GDM1 (cell line): ENCODE measurements at regions not wholly inside any gene's neighbourhood (a gene's known extent, or its start where the extent isn't known, plus 50 kb on each side); places are given as distances from the start of the nearest gene placed in this dataset.
"Not testable (repeated sequence)": the region's sequence is repeated elsewhere in the genome, so short reads cannot be mapped to it uniquely, and the experiment has no call there.

Experiments used
- DNase-seq: peaks from one replicate; lab custom pipeline; 2025; lab: John Stamatoyannopoulos, UW

DNA sequence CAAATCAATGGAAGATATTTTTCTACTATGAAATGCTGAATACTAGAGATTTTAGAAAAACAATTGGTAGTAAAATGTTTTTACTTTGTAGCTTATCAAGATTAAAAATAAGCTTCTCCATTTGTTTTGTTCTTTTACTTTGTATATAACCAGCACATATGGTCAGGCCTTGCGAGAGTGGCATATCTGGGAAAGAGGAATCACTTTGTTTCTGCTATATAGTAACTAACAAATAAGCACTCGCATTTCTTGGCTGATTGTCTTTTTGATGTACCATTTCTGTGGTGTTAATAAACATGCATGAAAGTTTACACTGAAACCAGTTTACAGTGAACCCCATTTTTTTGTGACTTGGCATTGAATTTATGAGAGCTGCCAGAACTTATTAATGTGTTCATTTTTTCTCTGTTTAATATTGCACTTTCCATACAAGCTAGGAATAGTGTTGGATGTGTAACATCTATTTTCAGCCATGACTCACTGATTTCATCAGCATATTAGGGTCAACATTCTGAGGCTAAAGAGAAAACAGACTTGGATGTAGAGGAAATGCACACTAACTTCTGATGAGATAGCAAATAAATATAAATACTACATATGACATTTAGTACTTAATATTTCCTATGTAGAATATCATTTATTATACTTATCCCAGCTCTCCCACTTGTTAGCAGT is 635.5 kb downstream of the KCNH5 start:
- DNase-seq = no peak

- DNase-seq = no peak
Observed at GRCh38 chr14:62420847-62421246, 624.4 kb downstream of the KCNH5 start.

GRCh38 chr14:62428429-62429203 is 616.6 kb downstream of the KCNH5 start:
- no peak for DNase-seq

DNA sequence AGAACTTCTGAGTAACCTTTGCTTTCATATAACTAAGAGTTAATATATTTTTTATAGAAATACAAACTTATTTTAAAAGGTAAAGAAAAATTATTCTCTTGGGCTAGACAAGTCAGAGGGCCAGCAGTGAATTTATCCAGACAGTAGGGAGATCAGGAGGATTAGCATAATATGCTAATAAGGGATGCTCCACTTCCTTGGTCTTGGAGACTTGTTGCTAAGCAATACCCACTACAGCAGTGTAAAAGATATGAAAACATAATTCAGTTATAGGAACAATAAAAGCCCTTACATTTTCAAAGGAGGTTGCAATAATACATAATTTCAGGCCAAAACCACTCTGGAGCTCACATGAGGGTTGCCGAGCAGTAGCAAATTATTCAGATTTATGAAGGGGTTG is 615.6 kb downstream of the KCNH5 start:
- DNase-seq = no peak

GRCh38 chr14:62431496-62431895 is 613.8 kb downstream of the KCNH5 start:
- no peak for DNase-seq

DNA sequence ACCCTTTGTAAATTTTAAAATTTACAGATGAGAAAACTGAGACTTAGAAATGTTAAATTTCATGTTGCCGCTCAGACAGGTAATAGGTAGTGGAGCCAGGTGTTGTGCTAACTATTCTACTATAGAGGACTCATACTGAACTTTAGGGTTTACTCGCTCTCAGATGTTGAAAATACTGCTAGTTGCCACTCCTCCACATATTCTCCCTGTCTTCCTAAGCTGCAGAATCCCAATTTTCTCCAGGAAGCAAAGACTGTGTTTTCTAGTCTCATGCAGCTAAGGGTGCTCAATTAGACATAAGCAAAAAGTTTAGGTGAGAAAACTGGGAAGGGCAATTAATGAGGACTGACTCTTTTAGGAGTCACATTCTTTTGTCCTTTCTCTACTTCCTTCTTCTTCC is 612.3 kb downstream of the KCNH5 start:
- no peak for DNase-seq

- DNase-seq = no peak
Observed at GRCh38 chr14:62436261-62436660, 609.0 kb downstream of the KCNH5 start.

DNA sequence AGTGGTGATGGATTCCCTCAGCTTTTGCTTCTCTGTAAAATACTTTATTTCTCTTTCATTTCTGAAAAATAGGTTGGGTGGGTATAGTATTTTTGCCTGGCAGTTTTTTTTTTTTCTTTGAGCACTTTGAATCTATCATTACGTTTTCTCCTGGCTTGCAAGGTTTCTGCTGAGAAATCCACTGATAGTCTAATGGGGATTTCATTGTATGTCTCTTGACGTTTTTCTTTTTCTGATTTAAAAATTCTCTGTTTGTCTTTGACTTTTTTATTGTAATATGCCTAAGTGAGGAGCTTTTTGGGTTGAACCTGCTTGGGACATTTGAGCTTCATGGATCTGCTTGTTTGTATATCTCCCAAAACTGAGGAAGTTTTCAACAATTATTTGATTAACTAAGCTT is 606.0 kb downstream of the KCNH5 start:
- DNase-seq = no peak

DNA sequence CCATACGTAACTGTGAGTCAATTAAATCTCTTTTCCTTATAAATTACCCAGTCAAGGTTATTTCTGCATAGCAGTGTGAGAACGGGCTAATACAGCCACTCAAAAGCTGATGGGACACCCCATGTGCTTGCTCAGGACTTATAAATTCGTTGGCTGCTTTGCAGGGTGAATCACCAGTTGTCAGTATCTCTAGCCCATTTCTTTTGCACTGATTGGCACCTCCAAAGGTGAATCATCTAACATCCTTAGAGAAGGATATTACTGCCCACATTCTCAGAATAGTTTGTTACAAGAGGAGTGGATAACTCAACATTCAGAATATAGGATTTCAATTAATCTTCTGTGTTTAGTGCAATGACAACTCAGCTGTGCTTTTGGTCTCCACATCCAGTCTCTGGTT is 601.5 kb downstream of the KCNH5 start:
- no peak for DNase-seq

GRCh38 chr14:62445570-62445969 is 599.7 kb downstream of the KCNH5 start:
- DNase-seq = no peak

- DNase-seq = no peak
Observed at GRCh38 chr14:62451221-62451620, 594.0 kb downstream of the KCNH5 start.

DNA sequence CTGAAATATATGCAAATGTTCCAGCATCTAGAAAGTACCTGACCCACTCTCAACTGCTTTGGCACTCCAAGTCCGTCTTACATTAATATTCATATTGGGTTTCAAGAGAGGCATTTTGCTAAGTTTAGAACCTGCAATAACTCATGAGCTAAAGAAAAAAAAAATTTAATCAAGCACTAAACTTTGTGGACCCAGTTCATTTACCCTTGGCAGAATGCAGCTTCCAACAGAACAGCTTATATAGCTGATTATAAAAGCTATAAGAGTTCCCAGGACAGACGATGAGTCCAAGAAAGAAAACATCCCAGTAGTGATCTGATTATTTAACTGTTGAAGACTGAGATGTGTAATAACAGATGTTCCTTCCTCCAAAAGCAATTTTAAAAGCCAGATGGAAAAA is 592.0 kb downstream of the KCNH5 start:
- DNase-seq = no peak

DNA sequence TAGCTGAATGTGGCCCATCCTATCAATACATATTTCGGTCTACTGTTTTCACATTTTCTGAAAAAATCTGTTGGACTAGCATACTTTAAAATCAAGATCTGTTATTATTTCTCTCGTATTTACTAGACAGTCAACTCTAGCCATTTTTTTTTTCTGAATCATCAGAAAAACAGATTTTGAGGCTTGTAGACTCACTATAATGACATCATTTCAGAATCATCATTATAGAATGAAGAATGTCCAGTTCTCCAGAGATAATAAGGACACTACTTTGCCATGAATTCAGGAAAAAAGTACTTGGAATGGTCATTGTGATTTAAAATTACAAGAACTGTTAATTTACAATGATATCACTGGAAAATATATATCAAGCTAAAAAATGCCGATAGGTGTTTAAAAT is 589.8 kb downstream of the KCNH5 start:
- no peak for DNase-seq

DNA sequence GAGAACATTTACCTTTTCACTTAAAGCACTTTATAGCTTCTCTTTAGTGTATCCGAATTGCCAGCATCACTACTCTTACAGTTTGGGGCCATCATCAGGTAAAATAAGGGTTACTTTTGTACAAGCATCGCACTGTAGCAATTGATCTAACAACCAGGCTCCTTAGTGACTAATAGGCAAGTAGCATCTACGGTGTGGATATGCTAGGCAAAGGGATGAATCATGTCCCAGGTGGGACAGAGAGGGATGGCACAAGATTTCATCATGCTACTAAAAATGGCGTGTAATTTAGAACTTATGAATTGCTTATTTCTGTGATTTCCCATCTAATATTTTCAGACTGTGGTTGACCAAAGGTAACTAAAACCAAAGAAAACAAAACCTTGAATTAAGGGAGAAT is 582.3 kb downstream of the KCNH5 start:
- no peak for DNase-seq

DNA sequence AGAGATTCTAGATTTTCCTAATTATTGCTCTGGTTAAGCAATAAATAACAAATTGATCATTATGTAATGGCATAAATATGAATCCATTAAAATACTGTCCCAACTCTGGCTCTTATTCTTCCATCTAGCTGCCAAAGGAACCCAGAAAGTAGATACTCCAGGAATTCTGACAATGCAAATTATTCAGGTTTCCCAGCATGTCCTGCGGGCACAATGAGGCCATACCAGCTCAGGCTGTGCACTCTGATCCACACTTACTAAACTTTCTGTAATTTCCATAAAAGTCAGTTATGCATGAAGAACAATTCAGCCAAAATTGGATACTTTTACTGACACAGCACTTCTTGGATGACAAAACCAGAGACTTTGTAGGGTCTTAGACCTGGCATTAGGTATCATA is 576.3 kb downstream of the KCNH5 start:
- no peak for DNase-seq

DNA sequence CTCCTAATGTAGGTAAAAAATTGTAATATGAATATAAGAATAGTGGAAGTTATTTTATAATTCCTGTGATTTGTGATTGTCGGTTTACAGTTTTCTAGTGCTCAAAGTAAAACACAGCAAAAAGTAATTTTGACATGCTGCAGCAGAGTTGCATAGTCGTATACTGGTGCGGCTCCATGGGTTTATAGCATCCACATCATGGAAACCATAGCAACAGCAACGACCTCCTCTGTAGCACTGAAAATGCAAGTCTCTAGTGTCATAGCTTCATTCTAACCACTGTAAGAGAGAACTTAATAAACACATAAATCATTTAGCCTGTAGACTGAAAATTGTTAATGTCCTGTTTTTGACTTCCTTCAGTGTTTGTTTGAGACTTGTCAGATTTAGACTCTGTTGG is 574.3 kb downstream of the KCNH5 start:
- no peak for DNase-seq

- no peak for DNase-seq
Observed at GRCh38 chr14:62491146-62491545, 554.1 kb downstream of the KCNH5 start.

- no peak for DNase-seq
Observed at GRCh38 chr14:62497708-62498107, 547.5 kb downstream of the KCNH5 start.

DNA sequence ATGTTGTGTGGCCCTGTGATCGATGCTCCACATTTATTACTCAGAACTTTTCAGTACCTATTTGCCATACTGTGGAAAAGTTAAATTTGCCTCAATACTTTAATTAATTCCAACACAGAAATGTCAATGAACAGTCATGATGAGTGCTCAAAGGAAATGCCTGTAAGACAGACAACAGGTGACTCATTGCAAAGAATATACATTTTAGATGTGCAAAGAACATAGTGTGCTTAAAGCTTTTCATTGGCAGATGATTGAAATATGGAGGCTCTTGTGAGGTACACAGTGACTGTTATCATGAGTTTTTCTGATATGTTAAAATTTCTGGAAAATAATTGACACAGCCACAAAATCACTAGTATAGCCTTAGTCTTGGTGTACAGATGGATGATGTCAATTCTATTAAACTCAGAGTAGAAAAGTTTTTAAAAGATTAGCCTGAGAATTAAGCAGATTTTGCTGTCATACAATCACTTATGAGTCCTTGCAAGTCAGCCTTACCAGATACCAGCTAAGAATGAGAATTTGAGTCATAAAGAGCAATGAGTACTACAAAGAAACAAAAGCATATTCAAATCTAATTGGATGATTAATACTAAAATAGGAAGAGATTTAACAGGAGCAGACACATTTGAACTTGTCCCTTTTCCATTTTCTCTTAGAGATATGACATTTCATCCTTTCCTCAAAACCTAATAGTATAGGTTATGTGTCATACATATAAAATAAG is 544.1 kb downstream of the KCNH5 start:
- no peak for DNase-seq

DNA sequence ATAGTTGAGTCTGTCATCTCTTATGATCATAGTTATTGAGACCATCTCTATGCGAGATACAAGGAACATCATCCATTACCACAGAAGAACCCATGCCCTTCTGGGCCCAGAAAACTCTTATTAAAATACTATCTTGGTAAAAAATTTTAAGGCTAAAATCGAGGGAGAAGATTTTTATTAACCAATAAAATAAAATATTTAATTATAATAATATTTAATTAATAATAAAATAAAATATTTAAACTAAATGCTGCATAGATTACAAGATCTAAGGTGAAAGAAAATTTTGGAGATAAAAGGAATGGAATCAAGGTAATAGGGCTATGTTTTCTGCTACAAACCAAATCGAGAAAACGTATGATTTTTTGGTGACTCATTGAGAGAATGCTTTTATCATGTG is 540.2 kb downstream of the KCNH5 start:
- DNase-seq = no peak

DNA sequence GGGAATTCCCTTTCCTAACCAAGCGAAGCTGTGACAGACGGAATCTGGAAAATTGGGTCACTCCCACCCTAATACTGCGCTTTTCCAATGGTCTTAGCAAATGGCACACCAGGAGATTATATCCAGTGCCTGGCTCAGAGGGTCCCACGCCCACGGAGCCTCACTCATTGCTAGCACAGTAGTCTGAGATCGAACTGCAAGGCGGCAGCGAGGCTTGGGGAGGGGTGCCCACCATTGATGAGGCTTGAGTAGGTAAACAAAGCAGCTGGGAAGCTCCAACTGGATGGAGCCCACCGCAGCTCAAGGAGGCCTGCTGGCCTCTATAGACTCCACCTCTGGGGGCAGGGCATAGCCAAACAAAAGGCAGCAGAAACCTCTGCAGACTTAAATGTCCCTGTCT is 523.9 kb downstream of the KCNH5 start:
- not testable (repeated sequence) for DNase-seq

- no peak for DNase-seq
Observed at GRCh38 chr14:62528296-62528695, 517.0 kb downstream of the KCNH5 start.

DNA sequence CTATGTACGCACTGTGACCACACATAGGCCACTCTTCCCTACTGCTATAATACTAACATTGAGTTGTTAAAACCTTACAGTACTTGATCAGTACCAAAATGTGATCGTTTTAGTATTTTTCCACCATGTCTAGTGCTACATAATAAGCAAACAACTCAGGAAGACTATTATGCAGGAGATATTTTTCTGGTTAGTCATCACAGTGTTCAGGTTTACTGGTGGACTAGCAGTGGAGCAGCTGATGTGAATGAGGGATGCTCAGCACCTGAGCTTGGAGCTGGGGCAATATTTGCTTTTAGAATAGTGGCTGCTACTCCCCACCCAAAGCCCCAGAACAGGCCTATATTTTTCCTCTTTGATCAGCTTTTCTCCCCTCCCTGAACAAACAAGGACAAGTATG is 513.1 kb downstream of the KCNH5 start:
- DNase-seq = no peak
